ENCODE measurements at regions not wholly inside any gene's neighbourhood (a gene's known extent, or its start where the extent isn't known, plus 50 kb on each side); places are given as distances from the start of the nearest gene placed in this dataset.
A peak's percentile ranks its signal among the peaks of the same experiment; 100 is the strongest.

DNA sequence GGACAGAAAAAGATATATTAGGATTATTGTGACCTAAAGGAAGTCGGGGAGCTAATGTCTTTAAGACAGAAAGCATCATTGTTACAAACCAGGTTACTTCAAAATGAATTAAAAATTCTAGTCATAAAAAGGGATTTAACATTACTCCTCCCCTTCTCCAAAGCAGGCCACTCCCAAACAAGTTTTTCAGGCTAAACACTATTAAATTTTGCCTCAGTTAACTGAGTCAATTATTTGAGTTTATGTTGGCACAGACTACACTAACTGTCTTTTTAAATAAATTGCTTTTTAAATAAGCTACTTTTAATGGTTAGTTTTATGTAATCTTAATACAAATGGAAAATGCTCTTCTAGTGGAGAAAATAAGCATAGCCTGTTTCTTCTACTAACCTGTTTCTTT lies 395.0 kb upstream of the DUSP10 start:
- Histone ChIP-seq H3K4me3 (ENCODE audit: insufficient read length, low read depth) (no peak overlapping the region), H3K36me3 (ENCODE audit: insufficient read depth, insufficient read length, low read length) (no peaks in the 10 kb centered on the region), H3K9ac (ENCODE audit: insufficient read length, low read depth) (no peak overlapping the region), H3K9me3 (ENCODE audit: insufficient read depth, low read length) (peaks cover 11% of the 10 kb centered on the region; the same call in 1 of the 2 replicates), H3K4me1 (ENCODE audit: insufficient read depth, insufficient read length) (no peaks in the 10 kb centered on the region), H3K27me3 (ENCODE audit: insufficient read depth, insufficient read length) (no peaks in the 10 kb centered on the region)
- DNase-seq (ENCODE audit: low read depth, low spot score) = no peak
- no peak for TF ChIP-seq ZNF274 (IDR thresholded peaks at IDR 0.05; ENCODE audit: low read depth, low read length)
- TF ChIP-seq SUZ12 (IDR thresholded peaks at IDR 0.05; ENCODE audit: extremely low read depth, insufficient read depth, insufficient read length) = no peak
- TF ChIP-seq YY1 (IDR thresholded peaks at IDR 0.05; ENCODE audit: insufficient read depth, insufficient read length) = no peak

DNA sequence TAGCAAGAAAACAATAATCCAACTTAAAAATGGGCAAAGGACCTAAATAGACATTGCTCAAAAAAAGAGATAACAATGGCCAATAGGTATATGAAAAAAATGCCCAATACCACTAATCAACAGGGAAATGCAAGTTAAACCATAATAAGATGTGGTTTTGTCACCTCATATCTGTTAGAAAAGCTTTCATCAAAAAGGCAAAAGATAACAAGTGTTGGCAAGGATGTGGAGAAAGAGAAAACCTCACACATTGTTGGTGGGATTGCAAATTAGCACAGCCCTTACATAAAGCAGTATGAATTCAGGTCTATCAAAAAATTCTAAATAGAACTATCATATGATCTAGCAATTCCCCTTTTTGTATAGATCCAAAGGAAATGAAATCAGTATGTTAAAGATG lies 387.2 kb upstream of the DUSP10 start:
- no peaks in the 10 kb centered on the region for H3K4me1 ChIP-seq (ENCODE audit: insufficient read depth, insufficient read length)
- TF ChIP-seq ZNF274 (IDR thresholded peaks at IDR 0.05; ENCODE audit: low read depth, low read length) (no peak), SUZ12 (IDR thresholded peaks at IDR 0.05; ENCODE audit: extremely low read depth, insufficient read depth, insufficient read length) (no peak), YY1 (IDR thresholded peaks at IDR 0.05; ENCODE audit: insufficient read depth, insufficient read length) (no peak)
- no peaks in the 10 kb centered on the region for H3K27me3 ChIP-seq (ENCODE audit: insufficient read depth, insufficient read length)
- H3K4me3 ChIP-seq (ENCODE audit: insufficient read length, low read depth) = no peak overlapping the region
- H3K9ac ChIP-seq (ENCODE audit: insufficient read length, low read depth) = no peak overlapping the region
- H3K9me3 ChIP-seq (ENCODE audit: insufficient read depth, low read length) = 0 out of 2 replicates have a peak, but pooled peaks cover 3% of the 10 kb centered on the region
- no peak for DNase-seq (ENCODE audit: low read depth, low spot score)
- no peaks in the 10 kb centered on the region for H3K36me3 ChIP-seq (ENCODE audit: insufficient read depth, insufficient read length, low read length)

GRCh38 chr1:222127526-222128152 lies 385.8 kb upstream of the DUSP10 start:
- H3K36me3 ChIP-seq (ENCODE audit: insufficient read depth, insufficient read length, low read length) = no peaks in the 10 kb centered on the region

GRCh38 chr1:222127096-222127495 lies 385.2 kb upstream of the DUSP10 start:
- TF ChIP-seq YY1 (IDR thresholded peaks at IDR 0.05; ENCODE audit: insufficient read depth, insufficient read length) = no peak
- TF ChIP-seq ZNF274 (IDR thresholded peaks at IDR 0.05; ENCODE audit: low read depth, low read length) = no peak
- no peak for TF ChIP-seq SUZ12 (IDR thresholded peaks at IDR 0.05; ENCODE audit: extremely low read depth, insufficient read depth, insufficient read length)

More at GRCh38 chr1:222127526-222128152, 385.8 kb upstream of the DUSP10 start:
- H3K27me3 ChIP-seq (ENCODE audit: insufficient read depth, insufficient read length) = no peaks in the 10 kb centered on the region
- H3K4me3 ChIP-seq (ENCODE audit: insufficient read length, low read depth) = no peak overlapping the region
- H3K4me1 ChIP-seq (ENCODE audit: insufficient read depth, insufficient read length) = no peaks in the 10 kb centered on the region
- no peaks in the 10 kb centered on the region for H3K9me3 ChIP-seq (ENCODE audit: insufficient read depth, low read length)
- H3K9ac ChIP-seq (ENCODE audit: insufficient read length, low read depth) = no peak overlapping the region
- DNase-seq (ENCODE audit: low read depth, low spot score) = no peak
- TF ChIP-seq ZNF274 (IDR thresholded peaks at IDR 0.05; ENCODE audit: low read depth, low read length) = no peak
- TF ChIP-seq YY1 (IDR thresholded peaks at IDR 0.05; ENCODE audit: insufficient read depth, insufficient read length) = no peak
- no peak for TF ChIP-seq SUZ12 (IDR thresholded peaks at IDR 0.05; ENCODE audit: extremely low read depth, insufficient read depth, insufficient read length)

DNA sequence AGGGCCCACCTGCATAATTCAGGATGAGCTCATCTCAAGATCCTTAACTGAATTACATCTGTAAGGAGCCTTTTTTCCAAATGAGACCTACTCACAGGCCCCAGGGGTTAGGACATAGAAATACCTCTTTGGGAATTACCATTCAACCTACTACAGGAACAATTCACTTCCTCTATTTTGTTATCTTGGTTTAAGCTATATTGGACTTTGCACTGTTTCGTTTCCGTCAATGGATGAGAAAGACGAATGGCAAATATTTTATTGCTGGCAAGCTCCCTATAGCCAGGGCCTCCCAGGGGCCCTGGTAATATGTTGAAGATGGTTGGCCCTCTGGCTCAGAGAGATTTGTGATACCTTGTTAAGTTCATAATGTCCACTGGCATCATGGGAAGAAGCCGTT lies 384.2 kb upstream of the DUSP10 start:
- H3K36me3 ChIP-seq (ENCODE audit: insufficient read depth, insufficient read length, low read length) = no peaks in the 10 kb centered on the region
- no peak for TF ChIP-seq YY1 (IDR thresholded peaks at IDR 0.05; ENCODE audit: insufficient read depth, insufficient read length)
- no peak for TF ChIP-seq ZNF274 (IDR thresholded peaks at IDR 0.05; ENCODE audit: low read depth, low read length)
- no peak for TF ChIP-seq SUZ12 (IDR thresholded peaks at IDR 0.05; ENCODE audit: extremely low read depth, insufficient read depth, insufficient read length)
- no peak overlapping the region for H3K4me3 ChIP-seq (ENCODE audit: insufficient read length, low read depth)

More at GRCh38 chr1:222127096-222127495, 385.2 kb upstream of the DUSP10 start:
- Histone ChIP-seq H3K27me3 (ENCODE audit: insufficient read depth, insufficient read length) (no peaks in the 10 kb centered on the region), H3K4me3 (ENCODE audit: insufficient read length, low read depth) (no peak overlapping the region), H3K36me3 (ENCODE audit: insufficient read depth, insufficient read length, low read length) (no peaks in the 10 kb centered on the region), H3K4me1 (ENCODE audit: insufficient read depth, insufficient read length) (no peaks in the 10 kb centered on the region), H3K9ac (ENCODE audit: insufficient read length, low read depth) (no peak overlapping the region), H3K9me3 (ENCODE audit: insufficient read depth, low read length) (no peaks in the 10 kb centered on the region)
- DNase-seq (ENCODE audit: low read depth, low spot score) = no peak

DNA sequence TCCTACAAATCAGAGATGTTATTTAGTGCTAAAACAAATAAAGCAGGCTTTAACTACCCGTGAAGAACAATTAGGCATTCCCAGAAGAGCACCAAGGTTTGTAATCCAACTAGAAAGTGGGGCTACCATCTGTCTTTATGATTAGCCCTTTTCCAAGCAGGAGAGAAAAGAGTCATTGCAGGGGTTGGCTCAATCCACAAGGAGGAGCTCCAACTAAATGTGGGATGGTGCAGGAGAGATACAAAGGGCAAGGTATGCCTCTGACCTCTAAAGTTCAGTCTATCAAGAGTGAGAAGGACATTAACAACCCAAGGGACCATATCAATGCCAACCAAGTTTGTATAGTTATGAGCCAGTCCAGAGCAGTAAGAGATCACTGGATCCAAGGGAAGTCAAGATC lies 382.7 kb upstream of the DUSP10 start:
- no peaks in the 10 kb centered on the region for H3K36me3 ChIP-seq (ENCODE audit: insufficient read depth, insufficient read length, low read length)
- H3K9ac ChIP-seq (ENCODE audit: insufficient read length, low read depth) = no peak overlapping the region
- no peak for TF ChIP-seq SUZ12 (IDR thresholded peaks at IDR 0.05; ENCODE audit: extremely low read depth, insufficient read depth, insufficient read length)
- TF ChIP-seq YY1 (IDR thresholded peaks at IDR 0.05; ENCODE audit: insufficient read depth, insufficient read length) = no peak
- H3K4me1 ChIP-seq (ENCODE audit: insufficient read depth, insufficient read length) = no peaks in the 10 kb centered on the region
- no peaks in the 10 kb centered on the region for H3K9me3 ChIP-seq (ENCODE audit: insufficient read depth, low read length)
- H3K4me3 ChIP-seq (ENCODE audit: insufficient read length, low read depth) = no peak overlapping the region
- H3K27me3 ChIP-seq (ENCODE audit: insufficient read depth, insufficient read length) = no peaks in the 10 kb centered on the region
- DNase-seq (ENCODE audit: low read depth, low spot score) = peak; percentile 35

More for the DNA sequence above, 384.2 kb upstream of the DUSP10 start:
- DNase-seq (ENCODE audit: low read depth, low spot score) = no peak
- Histone ChIP-seq H3K9ac (ENCODE audit: insufficient read length, low read depth) (no peak overlapping the region), H3K27me3 (ENCODE audit: insufficient read depth, insufficient read length) (no peaks in the 10 kb centered on the region), H3K9me3 (ENCODE audit: insufficient read depth, low read length) (no peaks in the 10 kb centered on the region), H3K4me1 (ENCODE audit: insufficient read depth, insufficient read length) (no peaks in the 10 kb centered on the region)

DNA sequence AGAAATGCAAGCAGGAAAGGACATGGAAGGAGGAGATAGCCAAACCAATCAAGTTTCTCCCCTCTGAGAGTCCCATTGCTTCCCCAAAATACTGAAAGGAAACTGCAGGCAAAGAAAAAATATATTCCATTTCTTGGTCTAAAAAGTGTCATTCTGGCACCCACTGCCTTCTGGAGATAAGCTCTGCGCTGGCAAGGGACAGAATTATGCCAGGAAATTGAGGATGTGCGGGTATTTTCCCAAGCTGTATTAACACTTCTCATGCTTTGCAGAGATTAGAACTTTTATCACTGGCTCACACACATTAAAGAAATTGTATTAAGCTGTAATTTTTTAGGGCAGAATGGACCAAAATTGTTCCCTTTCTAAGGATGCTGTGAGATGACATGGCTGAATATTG lies 381.2 kb upstream of the DUSP10 start:
- H3K4me1 ChIP-seq (ENCODE audit: insufficient read depth, insufficient read length) = no peaks in the 10 kb centered on the region
- TF ChIP-seq ZNF274 (IDR thresholded peaks at IDR 0.05; ENCODE audit: low read depth, low read length) (no peak), YY1 (IDR thresholded peaks at IDR 0.05; ENCODE audit: insufficient read depth, insufficient read length) (no peak), SUZ12 (IDR thresholded peaks at IDR 0.05; ENCODE audit: extremely low read depth, insufficient read depth, insufficient read length) (no peak)
- H3K4me3 ChIP-seq (ENCODE audit: insufficient read length, low read depth) = no peak overlapping the region
- H3K9me3 ChIP-seq (ENCODE audit: insufficient read depth, low read length) = no peaks in the 10 kb centered on the region
- H3K27me3 ChIP-seq (ENCODE audit: insufficient read depth, insufficient read length) = no peaks in the 10 kb centered on the region
- DNase-seq (ENCODE audit: low read depth, low spot score) = no peak
- H3K36me3 ChIP-seq (ENCODE audit: insufficient read depth, insufficient read length, low read length) = no peaks in the 10 kb centered on the region
- H3K9ac ChIP-seq (ENCODE audit: insufficient read length, low read depth) = no peak overlapping the region

Data from NT2/D1 (cell line).